Germinal center (tissue), 1 donor: ENCODE measurements at regions not wholly inside any gene's neighbourhood (a gene's known extent, or its start where the extent isn't known, plus 50 kb on each side); places are given as distances from the start of the nearest gene placed in this dataset.
"Not testable (repeated sequence)": the region's sequence is repeated elsewhere in the genome, so short reads cannot be mapped to it uniquely, and the experiment has no call there.

Experiments
- DNase-seq: peaks from one replicate; pipeline ENCODE4 v3.0.0; 2012; ENCODE audit warnings: mixed read lengths, low spot score

DNA sequence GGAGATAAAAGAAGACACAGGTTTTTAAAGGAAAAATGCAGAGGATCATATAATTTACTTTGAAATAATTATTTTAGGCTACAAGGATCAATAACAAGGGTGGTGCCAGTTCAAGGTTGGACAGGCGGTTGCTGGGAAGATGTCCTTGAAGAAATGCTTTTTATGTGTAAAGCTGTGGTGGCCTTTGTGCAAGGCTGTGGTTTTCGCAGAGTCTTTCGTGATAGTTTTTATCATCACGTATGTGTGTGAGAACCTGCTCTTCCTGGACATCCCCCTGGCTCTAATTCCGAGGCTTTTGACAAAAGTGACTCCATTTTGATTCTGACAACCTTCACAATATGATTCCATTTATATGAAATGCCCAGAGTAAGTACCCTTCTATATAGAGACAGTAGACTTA lies 85.8 kb upstream of the COG2 start:
- no peak for DNase-seq

GRCh38 chr1:230555814-230556213 lies 86.5 kb upstream of the COG2 start:
- no peak for DNase-seq

GRCh38 chr1:230552880-230553279 lies 89.4 kb upstream of the COG2 start:
- no peak for DNase-seq

- DNase-seq: not testable (repeated sequence)
Observed at GRCh38 chr1:230550945-230551344, 91.3 kb upstream of the COG2 start.

- no peak for DNase-seq
Observed at GRCh38 chr1:230550428-230550827, 91.9 kb upstream of the COG2 start.

GRCh38 chr1:230549625-230550024 lies 92.7 kb upstream of the COG2 start:
- no peak for DNase-seq

DNA sequence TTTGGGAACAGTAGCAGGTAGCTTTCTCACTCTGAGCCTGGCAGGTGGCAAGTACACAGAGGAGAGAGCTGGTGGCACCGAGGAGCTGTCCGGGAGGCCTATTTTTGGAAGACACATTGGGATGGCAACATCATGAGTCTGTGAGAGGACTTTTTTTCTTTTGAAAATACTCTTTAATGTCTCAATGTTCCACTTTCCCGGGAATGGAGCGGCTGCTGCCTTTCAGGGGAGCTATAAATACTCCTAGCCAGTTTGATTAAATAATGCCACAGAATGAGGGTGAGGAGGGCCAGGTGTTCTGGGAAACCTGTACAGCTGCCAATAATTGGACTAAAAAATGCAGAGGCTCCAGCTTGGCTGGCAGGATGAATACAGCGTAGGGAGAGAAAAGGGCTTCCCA lies 93.3 kb upstream of the COG2 start:
- no peak for DNase-seq

- DNase-seq: no peak
Observed at GRCh38 chr1:230548357-230548756, 93.9 kb upstream of the COG2 start.

DNA sequence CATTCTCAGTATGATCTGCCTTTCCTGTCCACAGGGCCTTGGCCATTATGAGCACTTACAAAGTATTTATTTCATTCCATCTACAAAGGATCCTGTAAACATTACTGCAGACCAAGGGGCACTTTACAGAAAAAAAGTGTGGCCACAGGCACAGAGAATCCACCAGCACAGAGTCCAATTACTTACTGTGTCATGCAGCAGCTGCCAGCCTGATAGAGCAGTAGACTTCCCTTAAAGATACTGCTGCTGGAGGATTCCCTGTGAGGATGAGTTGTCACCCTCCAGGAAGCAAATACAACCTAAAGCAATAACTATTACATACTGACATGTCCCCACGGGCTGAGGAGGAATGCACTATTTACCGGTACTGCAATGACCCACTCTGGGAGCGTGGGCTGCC lies 97.1 kb upstream of the COG2 start:
- no peak for DNase-seq

DNA sequence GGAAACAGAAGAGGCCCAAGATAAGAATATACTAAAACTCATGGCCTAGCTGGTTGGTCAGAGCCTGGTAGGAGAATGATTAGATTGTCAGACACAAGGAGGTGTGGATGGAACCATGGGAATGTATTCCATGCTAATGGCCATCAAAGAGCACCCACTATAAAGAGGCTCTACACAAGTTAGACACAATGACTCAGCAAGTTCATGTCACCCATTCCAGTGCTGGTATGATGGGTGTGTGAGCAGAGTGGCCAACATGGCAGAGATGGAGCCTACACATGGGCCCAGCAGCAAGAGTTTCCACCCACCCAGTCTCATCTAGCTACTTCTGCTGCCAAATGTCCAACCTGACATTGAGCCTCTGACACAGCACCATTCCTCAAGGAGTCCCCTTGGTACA lies 97.5 kb upstream of the COG2 start:
- no peak for DNase-seq

- DNase-seq: no peak
Observed at GRCh38 chr1:230543085-230543484, 99.2 kb upstream of the COG2 start.

- no peak for DNase-seq
Observed at GRCh38 chr1:230542681-230543080, 99.6 kb upstream of the COG2 start.

GRCh38 chr1:230542054-230542453 lies 100.2 kb upstream of the COG2 start:
- no peak for DNase-seq

- no peak for DNase-seq
Observed at GRCh38 chr1:230541306-230541705, 101.0 kb upstream of the COG2 start.

DNA sequence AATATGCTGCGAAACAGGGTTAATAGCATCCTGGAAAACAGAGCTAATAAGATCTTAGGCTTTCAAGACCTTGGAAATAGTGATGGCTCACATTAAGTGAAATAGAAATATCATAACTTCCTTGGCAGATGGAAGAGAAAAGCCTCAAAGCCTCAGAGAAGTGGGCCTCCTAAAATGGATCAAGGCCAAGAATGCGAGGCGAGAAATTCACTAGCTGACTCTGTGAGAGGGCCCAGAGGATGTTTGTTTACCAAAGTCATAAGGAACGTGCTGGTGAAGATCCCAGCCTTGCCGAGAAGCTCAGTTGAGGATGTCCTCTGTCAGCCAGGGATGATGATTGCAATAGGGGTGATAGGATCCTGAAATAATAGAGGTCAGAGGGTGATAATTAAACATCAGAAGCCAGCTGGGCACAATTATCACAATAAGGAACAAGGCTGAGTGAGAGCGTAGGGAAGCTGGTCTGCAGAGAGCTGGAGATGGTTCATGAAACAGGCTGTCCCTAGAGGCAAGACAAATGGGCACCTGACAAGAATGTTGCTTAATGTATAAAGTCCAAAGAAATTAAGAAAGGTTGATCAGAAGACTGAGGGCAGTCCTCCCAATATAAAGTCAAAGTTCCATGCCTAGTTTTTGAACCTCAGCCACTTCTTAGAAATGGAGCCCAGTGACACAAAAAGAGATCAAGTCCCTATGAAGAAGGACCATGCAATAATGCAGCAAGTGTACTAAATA lies 101.7 kb upstream of the COG2 start:
- DNase-seq: no peak

- no peak for DNase-seq
Observed at GRCh38 chr1:230537456-230537855, 104.8 kb upstream of the COG2 start.

DNA sequence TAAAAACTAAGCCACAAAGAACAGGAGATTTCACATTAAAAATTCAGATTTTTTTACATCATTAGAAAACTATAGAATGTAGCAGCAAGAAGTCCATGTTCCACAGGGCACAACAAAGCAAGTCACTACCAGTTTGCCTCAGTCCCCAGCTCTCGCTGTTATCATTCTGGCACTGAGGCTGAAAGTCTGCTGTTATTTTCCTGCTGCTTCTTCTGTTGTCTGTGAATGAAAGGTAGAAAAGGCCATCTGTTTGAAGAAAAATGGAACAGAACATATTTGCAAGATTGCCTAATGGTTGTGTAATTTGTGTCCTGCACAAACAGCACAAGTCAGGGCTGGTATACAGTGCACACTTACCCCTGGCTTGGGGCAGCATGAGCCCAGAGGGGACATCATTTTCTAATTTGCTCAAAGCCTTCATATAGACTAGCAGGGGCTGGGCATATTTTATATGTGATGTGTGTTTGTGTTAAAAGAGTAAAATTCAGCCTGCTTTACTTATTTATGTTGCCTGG lies 105.6 kb upstream of the COG2 start:
- DNase-seq: no peak

GRCh38 chr1:230534224-230534623 lies 108.1 kb upstream of the COG2 start:
- DNase-seq: no peak

GRCh38 chr1:230531103-230531502 lies 105.0 kb upstream of the PGBD5 start:
- DNase-seq: no peak

- no peak for DNase-seq
Observed at GRCh38 chr1:230519246-230519645, 93.1 kb upstream of the PGBD5 start.

- DNase-seq: no peak
Observed at GRCh38 chr1:230518511-230518910, 92.4 kb upstream of the PGBD5 start.

DNA sequence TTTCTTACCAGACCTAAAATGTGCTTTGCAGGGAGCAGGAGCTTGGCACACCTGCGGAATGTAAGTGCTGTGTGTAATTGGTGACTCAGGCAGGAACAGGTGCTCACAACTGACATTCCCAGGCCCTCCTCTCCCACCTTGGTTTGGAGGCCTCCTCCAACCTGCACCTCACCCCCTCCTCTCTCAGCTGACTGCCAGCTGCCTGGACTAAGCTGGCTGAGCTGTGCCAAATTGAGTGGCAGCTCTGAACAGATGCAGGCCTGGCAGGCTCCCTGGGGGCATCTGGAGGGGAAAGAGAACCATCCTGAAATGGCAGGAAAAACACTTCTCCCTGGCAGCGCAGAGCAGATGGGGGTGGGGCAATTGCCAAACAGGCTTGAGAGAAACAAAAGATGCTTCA lies 91.7 kb upstream of the PGBD5 start:
- no peak for DNase-seq

- DNase-seq: no peak
Observed at GRCh38 chr1:230517326-230517725, 91.2 kb upstream of the PGBD5 start.

DNA sequence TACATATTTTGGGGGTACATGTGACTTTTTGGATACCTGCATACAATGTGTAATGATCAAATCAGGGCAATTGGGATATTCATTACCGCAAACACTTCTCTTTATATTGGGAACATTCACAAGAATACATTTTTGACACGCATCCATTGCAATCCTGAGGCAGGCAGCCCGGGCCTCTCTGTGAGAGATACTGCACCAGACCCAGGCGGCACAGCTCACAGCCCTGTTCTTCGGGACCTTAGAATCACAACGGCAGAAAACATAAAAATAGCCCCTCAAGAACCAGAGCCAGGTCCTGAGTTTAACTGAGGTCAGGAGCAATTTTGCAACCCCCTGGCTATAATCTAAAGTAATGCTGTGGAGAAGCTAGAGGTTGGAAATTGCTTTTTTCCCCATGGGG lies 90.8 kb upstream of the PGBD5 start:
- DNase-seq: no peak
